Activated CD8-positive, alpha-beta T cell treated with anti-CD3 and anti-CD28 coated beads for 36 hours (primary cell): ENCODE measurements at regions not wholly inside any gene's neighbourhood (a gene's known extent, or its start where the extent isn't known, plus 50 kb on each side); places are given as distances from the start of the nearest gene placed in this dataset.

Experiments used
- ATAC-seq: fragments of 200-7000 bp; cut with Tn5 transposase; one replicate; pipeline ENCODE4 v1.10.0; 2021; ENCODE audit warnings: mild to moderate bottlenecking, moderate library complexity
- CTCF ChIA-PET: fragments of 350-600 bp; sonication (Branson Sonifier 250); formaldehyde crosslinking; loops from one replicate; lab custom pipeline; 2021; ENCODE audit warnings: antibody characterized with exemption; lab: Charles Lee
- POLR2A ChIA-PET: fragments of 350-600 bp; sonication (Branson Sonifier 250); formaldehyde crosslinking; loops from one replicate; lab custom pipeline; 2021; ENCODE audit warnings: antibody characterized with exemption; lab: Charles Lee
- DNase-seq: peaks from one replicate; pipeline ENCODE4 v3.0.0-alpha.2; 2020
- H3K27ac Mint-ChIP-seq: one replicate; pipeline ENCODE4 v1.8.0; 2021; ENCODE audit warnings: mild to moderate bottlenecking, mixed read lengths
- H3K27me3 Mint-ChIP-seq: one replicate; pipeline ENCODE4 v1.8.0; 2021; ENCODE audit warnings: mixed read lengths
- H3K36me3 Mint-ChIP-seq: one replicate; pipeline ENCODE4 v1.8.0; 2021; ENCODE audit warnings: low read depth, mixed read lengths
- H3K4me1 Mint-ChIP-seq: one replicate; pipeline ENCODE4 v1.8.0; 2021; ENCODE audit warnings: low read depth, mixed read lengths
- H3K4me3 Mint-ChIP-seq: one replicate; pipeline ENCODE4 v1.8.0; 2021; ENCODE audit warnings: mild to moderate bottlenecking, moderate library complexity, mixed read lengths
- H3K9me3 Mint-ChIP-seq: one replicate; pipeline ENCODE4 v1.8.0; 2021; ENCODE audit warnings: mixed read lengths
- CTCF ChIP-seq: fragments of 200-600 bp; IDR thresholded peaks from one replicate; pipeline ENCODE4 v1.8.0; 2022; ENCODE audit warnings: antibody characterized with exemption, mild to moderate bottlenecking
- intact Hi-C: fragments of 100-400 bp; cut with micrococcal nuclease; formaldehyde crosslinking; loops from one replicate; pipeline ENCODE4 v1.10.0; 2022

GRCh38 chr6:10084111-10084986 is 330.5 kb downstream of the TFAP2A start:
- H3K4me3 Mint-ChIP-seq: no peak overlapping the region
- no peaks in the 10 kb centered on the region for H3K9me3 Mint-ChIP-seq
- TF ChIP-seq CTCF: no peak
- ATAC-seq (no peak), DNase-seq (no peak)
- no peaks in the 10 kb centered on the region for H3K36me3 Mint-ChIP-seq
- intact Hi-C loops: no loop called here
- H3K27ac Mint-ChIP-seq: no peak overlapping the region
- no peaks in the 10 kb centered on the region for H3K27me3 Mint-ChIP-seq
- ChIA-PET POLR2A (no interaction called here), CTCF (no interaction called here)
- no peaks in the 10 kb centered on the region for H3K4me1 Mint-ChIP-seq

- Mint-ChIP-seq H3K27me3 (no peaks in the 10 kb centered on the region), H3K4me3 (no peak overlapping the region), H3K9me3 (no peaks in the 10 kb centered on the region), H3K27ac (no peak overlapping the region), H3K36me3 (no peaks in the 10 kb centered on the region), H3K4me1 (no peaks in the 10 kb centered on the region)
- ATAC-seq (no peak), DNase-seq (no peak)
- POLR2A ChIA-PET: no interaction called here
- intact Hi-C loops: no loop called here
- TF ChIP-seq CTCF: no peak
- CTCF ChIA-PET: no interaction called here
Measured at GRCh38 chr6:10082385-10082784, 332.5 kb downstream of the TFAP2A start.

GRCh38 chr6:10081957-10082356 is 332.9 kb downstream of the TFAP2A start:
- Mint-ChIP-seq H3K4me1 (no peaks in the 10 kb centered on the region), H3K27ac (no peak overlapping the region), H3K9me3 (no peaks in the 10 kb centered on the region), H3K36me3 (no peaks in the 10 kb centered on the region), H3K4me3 (no peak overlapping the region), H3K27me3 (no peaks in the 10 kb centered on the region)
- intact Hi-C loops: no loop called here
- no peak for DNase-seq
- ChIA-PET CTCF (no interaction called here), POLR2A (no interaction called here)
- no peak for TF ChIP-seq CTCF
- ATAC-seq: no peak

- ATAC-seq (no peak), DNase-seq (no peak)
- ChIA-PET POLR2A (no interaction called here), CTCF (no interaction called here)
- Mint-ChIP-seq H3K36me3 (no peaks in the 10 kb centered on the region), H3K27ac (no peak overlapping the region), H3K4me1 (no peaks in the 10 kb centered on the region), H3K9me3 (no peaks in the 10 kb centered on the region), H3K27me3 (no peaks in the 10 kb centered on the region), H3K4me3 (no peak overlapping the region)
- TF ChIP-seq CTCF: no peak
- intact Hi-C loops: no loop called here
Measured at GRCh38 chr6:10081075-10081474, 333.8 kb downstream of the TFAP2A start.

- H3K27ac Mint-ChIP-seq: no peak overlapping the region
- ChIA-PET CTCF (no interaction called here), POLR2A (no interaction called here)
- no peaks in the 10 kb centered on the region for H3K4me1 Mint-ChIP-seq
- H3K36me3 Mint-ChIP-seq: no peaks in the 10 kb centered on the region
- no peak for TF ChIP-seq CTCF
- no peak overlapping the region for H3K4me3 Mint-ChIP-seq
- no peak for ATAC-seq
- no peak for DNase-seq
- no peaks in the 10 kb centered on the region for H3K9me3 Mint-ChIP-seq
- no peaks in the 10 kb centered on the region for H3K27me3 Mint-ChIP-seq
- intact Hi-C loops: no loop called here
Measured at GRCh38 chr6:10080561-10080960, 334.3 kb downstream of the TFAP2A start.
